HG03025 (cell line): ENCODE measurements at regions not wholly inside any gene's neighbourhood (a gene's known extent, or its start where the extent isn't known, plus 50 kb on each side); places are given as distances from the start of the nearest gene placed in this dataset.

Experiments used
- ATAC-seq: cut with Tn5 transposase; IDR thresholded peaks from one replicate; pipeline ENCODE4 v1.9.1; 2021; ENCODE audit warnings: mild to moderate bottlenecking, moderate library complexity; ENCODE audit not compliant: unreplicated experiment, low FRiP score

- ATAC-seq: no peak
These were observed 326.4 kb downstream of the MEI4 start for GRCh38 chr6:77979204-77979603.

GRCh38 chr6:77986380-77987034 lies 333.7 kb downstream of the MEI4 start:
- peak; percentile 69 for ATAC-seq

GRCh38 chr6:77987035-77987384 lies 334.2 kb downstream of the MEI4 start:
- no peak for ATAC-seq

- no peak for ATAC-seq
These were observed 357.3 kb downstream of the MEI4 start for GRCh38 chr6:78010130-78010529.

- ATAC-seq: no peak
These were observed 367.7 kb downstream of the MEI4 start for GRCh38 chr6:78020586-78020985.

GRCh38 chr6:78025502-78025901 lies 372.7 kb downstream of the MEI4 start:
- no peak for ATAC-seq

- ATAC-seq: no peak
These were observed 378.4 kb downstream of the MEI4 start for GRCh38 chr6:78031228-78031627.

GRCh38 chr6:78059171-78059570 lies 406.3 kb downstream of the MEI4 start:
- no peak for ATAC-seq

- no peak for ATAC-seq
These were observed 410.2 kb downstream of the MEI4 start for GRCh38 chr6:78062993-78063392.

- no peak for ATAC-seq
These were observed 423.5 kb downstream of the MEI4 start for GRCh38 chr6:78076371-78076770.

GRCh38 chr6:78089531-78089930 lies 436.7 kb downstream of the MEI4 start:
- ATAC-seq: no peak

- no peak for ATAC-seq
These were observed 441.1 kb downstream of the MEI4 start for GRCh38 chr6:78093906-78094305.

GRCh38 chr6:78101387-78101786 lies 448.5 kb downstream of the MEI4 start:
- ATAC-seq: no peak

- ATAC-seq: no peak
These were observed 457.8 kb downstream of the MEI4 start for GRCh38 chr6:78110641-78111040.

GRCh38 chr6:78117966-78118365 lies 465.1 kb downstream of the MEI4 start:
- no peak for ATAC-seq

GRCh38 chr6:78131521-78131920 lies 478.7 kb downstream of the MEI4 start:
- ATAC-seq: no peak

GRCh38 chr6:78132671-78133410 lies 480.0 kb downstream of the MEI4 start:
- ATAC-seq: no peak

GRCh38 chr6:78150425-78150824 lies 497.6 kb downstream of the MEI4 start:
- no peak for ATAC-seq

GRCh38 chr6:78153976-78154375 lies 501.1 kb downstream of the MEI4 start:
- no peak for ATAC-seq

- no peak for ATAC-seq
These were observed 504.8 kb downstream of the MEI4 start for GRCh38 chr6:78157606-78158005.

- no peak for ATAC-seq
These were observed 536.1 kb downstream of the MEI4 start for GRCh38 chr6:78188891-78189290.

- no peak for ATAC-seq
These were observed 539.2 kb downstream of the MEI4 start for GRCh38 chr6:78192057-78192456.
